Mammary epithelial cell (primary cell): ENCODE measurements at regions not wholly inside any gene's neighbourhood (a gene's known extent, or its start where the extent isn't known, plus 50 kb on each side); places are given as distances from the start of the nearest gene placed in this dataset.

Experiments
- CTCF ChIP-seq, 2 donors: IDR thresholded peaks in 1 of 2; conservative IDR thresholded peaks in 1 of 2; 2 replicates each; pipeline ENCODE4 v1.5.1; 2011 to 2012; ENCODE audit warnings: inconsistent platforms in 2 of 2, low read length in 2 of 2, mild to moderate bottlenecking in 2 of 2, control low read depth in 1 of 2, low read depth in 1 of 2; ENCODE audit not compliant: insufficient read depth in 1 of 2; ENCODE audit errors: extremely low read depth in 1 of 2
- EZH2 ChIP-seq: IDR thresholded peaks from 2 replicates; pipeline ENCODE4 v1.6.1; 2012; ENCODE audit warnings: low read length, inconsistent platforms, borderline replicate concordance

- TF ChIP-seq CTCF (conservative IDR thresholded peaks at IDR 0.05 in 1 of 2, IDR thresholded peaks at IDR 0.05 in 1 of 2; ENCODE audit: extremely low read depth in 1 of 2, insufficient read depth in 1 of 2, low read depth in 1 of 2, low read length in 2 of 2) (no peak), EZH2 (no peak)
These were observed 184.7 kb downstream of the MYLK4 start for GRCh38 chr6:2566048-2566447.
